HepG2 (cell line): ENCODE measurements at regions not wholly inside any gene's neighbourhood (a gene's known extent, or its start where the extent isn't known, plus 50 kb on each side); places are given as distances from the start of the nearest gene placed in this dataset.

Experiments used
- ATAC-seq: fragments of 200-7000 bp; cut with Tn5 transposase; 3 replicates; pipeline ENCODE4 v1.9.1; 2020; ENCODE audit warnings: mild to moderate bottlenecking, moderate library complexity
- BruUV-seq: library from RNA; stranded (reverse); fragments of 400-500 nt; replicated peaks from 2 replicates; lab custom pipeline; 2021; lab: Mats Ljungman, UMichigan
- CTCF ChIA-PET: fragments of 300-600 bp; formaldehyde crosslinking; extraction: SDS; loops from one replicate; lab custom pipeline; 2021; ENCODE audit warnings: low total read pairs, inconsistent platforms, low intra/inter-chr PET ratio; lab: Yijun Ruan, JAX
- POLR2A ChIA-PET: fragments of 350-600 bp; sonication (Branson Sonifier 250); formaldehyde crosslinking; loops from one replicate; lab custom pipeline; 2020; ENCODE audit warnings: antibody characterized with exemption, inconsistent platforms; lab: Yijun Ruan, JAX
- DNase-seq: peaks from one replicate; pipeline ENCODE4 v3.0.0-alpha.2; 2015; ENCODE audit warnings: low spot score
- FAIRE-seq: peaks from 3 replicates; lab custom pipeline; 2011; peaks lifted over from hg19 to GRCh38; lab: Jason Lieb, UNC
- H2AFZ ChIP-seq: one replicate; pipeline ENCODE4 v1.6.1; 2011; ENCODE audit warnings: low read length, inconsistent platforms
- H3K27ac ChIP-seq: fragments of 300-600 bp; 3 replicates; pipeline ENCODE4 v1.8.0; 2011; ENCODE audit warnings: mixed run types, mild to moderate bottlenecking, mixed read lengths, low read length, inconsistent platforms; ENCODE audit not compliant: insufficient read depth; ENCODE audit errors: extremely low read length
- H3K27me3 ChIP-seq, 2 experiments: fragments of 200-600 bp in 1 of 2; 2 replicates in 1 of 2; 3 replicates in 1 of 2; pipeline versions ENCODE4 v1.6.0 to v1.8.0; 2011; ENCODE audit warnings: low read length in 2 of 2, mild to moderate bottlenecking in 2 of 2, moderate library complexity in 2 of 2, inconsistent platforms in 1 of 2; ENCODE audit not compliant: insufficient read depth in 2 of 2, control insufficient read depth in 1 of 2
- H3K36me3 ChIP-seq, 2 experiments: fragments of 200-600 bp in 1 of 2; replicated peaks in 1 of 2; 2 replicates in 1 of 2; 3 replicates in 1 of 2; pipeline versions ENCODE4 v1.5.1 to v1.8.0; 2011; ENCODE audit warnings: low read length in 2 of 2, inconsistent platforms in 1 of 2; ENCODE audit not compliant: insufficient read depth in 2 of 2, control insufficient read depth in 1 of 2
- H3K4me1 ChIP-seq: 2 replicates; pipeline ENCODE4 v1.5.1; 2012; ENCODE audit warnings: low read length, inconsistent platforms; ENCODE audit not compliant: insufficient read depth
- H3K4me2 ChIP-seq: 2 replicates; pipeline ENCODE4 v1.6.0; 2011; ENCODE audit warnings: low read depth, low read length, inconsistent platforms
- H3K4me3 ChIP-seq, 3 experiments: fragments of 200-600 bp in 1 of 3; sonication (generic), shearing (Covaris generic) in 1 of 3; replicated peaks in 1 of 3; 2 replicates each; pipeline ENCODE4 v1.5.1; 2011 to 2016; ENCODE audit warnings: low read length in 3 of 3, inconsistent platforms in 2 of 3, low read depth in 2 of 3, mild to moderate bottlenecking in 2 of 3, control low read depth in 1 of 3, mixed read lengths in 1 of 3; ENCODE audit not compliant: insufficient read depth in 1 of 3
- H3K79me2 ChIP-seq: one replicate; pipeline ENCODE4 v1.6.1; 2011; ENCODE audit warnings: low read length, inconsistent platforms; ENCODE audit not compliant: insufficient read depth
- H3K9ac ChIP-seq: 2 replicates; pipeline ENCODE4 v1.6.0; 2011; ENCODE audit warnings: mild to moderate bottlenecking, low read depth, low read length, inconsistent platforms; ENCODE audit not compliant: insufficient read depth
- H3K9me3 ChIP-seq: 2 replicates; pipeline ENCODE4 v1.5.1; 2012; ENCODE audit warnings: mild to moderate bottlenecking, low read length
- H4K20me1 ChIP-seq: 2 replicates; pipeline ENCODE4 v1.6.0; 2011; ENCODE audit warnings: inconsistent platforms, mild to moderate bottlenecking, low read length, moderate library complexity; ENCODE audit not compliant: insufficient read depth
- BHLHE40 ChIP-seq: IDR thresholded peaks from 2 replicates; pipeline ENCODE4 v1.6.1; 2011; ENCODE audit warnings: low read length, improper control_type of control experiment
- DR1 ChIP-seq: sonication (generic); formaldehyde crosslinking; IDR thresholded peaks from 2 replicates; pipeline ENCODE4 v1.8.0; 2021; ENCODE audit warnings: mild to moderate bottlenecking, missing genetic modification reagents, inconsistent platforms
- EHMT2 ChIP-seq: fragments of 200-600 bp; sonication (generic); IDR thresholded peaks from 2 replicates; pipeline ENCODE4 v1.7.0; 2017; ENCODE audit warnings: antibody characterized with exemption, low read depth, low read length, borderline replicate concordance
- PHF5A ChIP-seq: IDR thresholded peaks from one replicate; pipeline ENCODE4 v1.6.1; 2018; ENCODE audit warnings: low read depth, missing genetic modification reagents; ENCODE audit not compliant: unreplicated experiment
- SALL1 ChIP-seq: sonication (generic); formaldehyde crosslinking; IDR thresholded peaks from 2 replicates; pipeline ENCODE4 v1.8.0; 2022; ENCODE audit warnings: mild to moderate bottlenecking, missing genetic modification reagents
- ZNF432 ChIP-seq: sonication (generic); formaldehyde crosslinking; IDR thresholded peaks from 2 replicates; pipeline ENCODE4 v1.5.0; 2020; ENCODE audit warnings: missing genetic modification reagents, mild to moderate bottlenecking, borderline replicate concordance
- ZNF720 ChIP-seq: sonication (generic); formaldehyde crosslinking; IDR thresholded peaks from 2 replicates; pipeline ENCODE4 v1.4.0; 2020; ENCODE audit warnings: missing genetic modification reagents
- WGBS: methylation state at CpG from one replicate; pipeline ENCODE4 v1.1.6; 2017; ENCODE audit warnings: low lambda C conversion rate; 5-methylcytosine and 5-hydroxymethylcytosine counted together
- in situ Hi-C: cut with HindIII; loops from 2 replicates; pipeline ENCODE4 v1.10.0; 2017; ENCODE audit warnings: low pct_unique_long_range_greater_than_20kb; ENCODE audit not compliant: extremely low pct_ligation_motif_present
- intact Hi-C: fragments of 100-400 bp; cut with micrococcal nuclease; formaldehyde crosslinking; loops from one replicate; pipeline ENCODE4 v1.10.0; 2022; ENCODE audit not compliant: unreplicated experiment
- TF ChIP-seq, protein P1 (sequence below), 2 experiments: sonication (generic) in 1 of 2; formaldehyde crosslinking in 1 of 2; IDR thresholded peaks; 2 replicates each; pipeline versions ENCODE4 v1.5.1 to v1.6.1; 2011 to 2020; ENCODE audit warnings: borderline replicate concordance in 1 of 2, low read depth in 1 of 2, low read length in 1 of 2, mild to moderate bottlenecking in 1 of 2, missing genetic modification reagents in 1 of 2, moderate library complexity in 1 of 2
- TF ChIP-seq, protein P2 (sequence below): sonication (generic); formaldehyde crosslinking; IDR thresholded peaks from 2 replicates; pipeline ENCODE4 v1.9.0; 2021; ENCODE audit warnings: mild to moderate bottlenecking, missing genetic modification reagents

DNA sequence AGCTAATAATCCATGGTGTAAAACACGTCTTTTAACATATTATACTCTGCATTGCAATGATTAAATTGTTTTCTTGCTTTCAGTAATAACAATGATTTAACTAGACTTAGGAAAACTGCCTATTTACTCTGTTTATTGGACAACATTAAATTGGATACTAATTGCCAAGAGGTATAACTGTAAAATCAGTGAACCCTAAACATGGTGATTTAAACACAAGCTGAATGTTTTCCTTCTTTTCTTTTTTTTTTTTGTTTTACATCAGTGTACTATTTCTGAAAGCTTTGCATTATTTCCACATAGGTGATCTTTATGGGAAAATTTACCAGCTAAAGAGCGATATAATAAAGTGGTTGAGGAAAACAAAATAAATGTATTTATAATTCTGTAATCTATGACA is 276.7 kb downstream of the PCDH7 start (continued):
- TF ChIP-seq, protein P1, sequence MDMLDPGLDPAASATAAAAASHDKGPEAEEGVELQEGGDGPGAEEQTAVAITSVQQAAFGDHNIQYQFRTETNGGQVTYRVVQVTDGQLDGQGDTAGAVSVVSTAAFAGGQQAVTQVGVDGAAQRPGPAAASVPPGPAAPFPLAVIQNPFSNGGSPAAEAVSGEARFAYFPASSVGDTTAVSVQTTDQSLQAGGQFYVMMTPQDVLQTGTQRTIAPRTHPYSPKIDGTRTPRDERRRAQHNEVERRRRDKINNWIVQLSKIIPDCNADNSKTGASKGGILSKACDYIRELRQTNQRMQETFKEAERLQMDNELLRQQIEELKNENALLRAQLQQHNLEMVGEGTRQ (IDR thresholded peaks at IDR 0.05; ENCODE audit: low read depth, low read length), result no peak
- TF ChIP-seq, protein P1 (CRISPR knock-in tag; IDR thresholded peaks at IDR 0.05; ENCODE audit: borderline replicate concordance), result no peak
- no peak for TF ChIP-seq DR1 (CRISPR knock-in tag)
- TF ChIP-seq, all 625 proteins: peak for 0

DNA sequence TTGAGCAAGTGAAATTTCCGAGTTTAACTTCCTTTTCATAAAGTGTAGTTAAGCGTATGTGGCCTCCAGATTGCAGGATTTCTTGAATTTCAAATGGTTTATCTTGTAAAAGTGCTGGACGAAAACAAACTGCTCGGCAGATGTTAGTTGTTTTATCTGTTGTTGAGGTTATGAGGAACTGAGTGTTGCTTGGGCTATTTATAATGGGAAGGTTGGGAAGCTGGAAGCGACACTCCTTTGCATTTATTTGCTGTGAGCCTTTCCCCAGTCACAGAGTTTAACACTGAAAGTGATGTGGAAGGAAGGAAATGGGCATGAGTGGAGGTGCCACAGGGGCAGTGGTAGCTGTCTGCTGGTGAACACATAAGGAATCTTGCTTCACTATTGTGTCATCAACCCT is 284.9 kb downstream of the PCDH7 start:
- H2AFZ ChIP-seq, result no peak overlapping the region
- H4K20me1 ChIP-seq, result no peaks in the 10 kb centered on the region
- H3K9me3 ChIP-seq, result no peaks in the 10 kb centered on the region
- no peak for TF ChIP-seq PHF5A
- TF ChIP-seq BHLHE40, result no peak
- TF ChIP-seq SALL1, result no peak
- TF ChIP-seq, protein P2, sequence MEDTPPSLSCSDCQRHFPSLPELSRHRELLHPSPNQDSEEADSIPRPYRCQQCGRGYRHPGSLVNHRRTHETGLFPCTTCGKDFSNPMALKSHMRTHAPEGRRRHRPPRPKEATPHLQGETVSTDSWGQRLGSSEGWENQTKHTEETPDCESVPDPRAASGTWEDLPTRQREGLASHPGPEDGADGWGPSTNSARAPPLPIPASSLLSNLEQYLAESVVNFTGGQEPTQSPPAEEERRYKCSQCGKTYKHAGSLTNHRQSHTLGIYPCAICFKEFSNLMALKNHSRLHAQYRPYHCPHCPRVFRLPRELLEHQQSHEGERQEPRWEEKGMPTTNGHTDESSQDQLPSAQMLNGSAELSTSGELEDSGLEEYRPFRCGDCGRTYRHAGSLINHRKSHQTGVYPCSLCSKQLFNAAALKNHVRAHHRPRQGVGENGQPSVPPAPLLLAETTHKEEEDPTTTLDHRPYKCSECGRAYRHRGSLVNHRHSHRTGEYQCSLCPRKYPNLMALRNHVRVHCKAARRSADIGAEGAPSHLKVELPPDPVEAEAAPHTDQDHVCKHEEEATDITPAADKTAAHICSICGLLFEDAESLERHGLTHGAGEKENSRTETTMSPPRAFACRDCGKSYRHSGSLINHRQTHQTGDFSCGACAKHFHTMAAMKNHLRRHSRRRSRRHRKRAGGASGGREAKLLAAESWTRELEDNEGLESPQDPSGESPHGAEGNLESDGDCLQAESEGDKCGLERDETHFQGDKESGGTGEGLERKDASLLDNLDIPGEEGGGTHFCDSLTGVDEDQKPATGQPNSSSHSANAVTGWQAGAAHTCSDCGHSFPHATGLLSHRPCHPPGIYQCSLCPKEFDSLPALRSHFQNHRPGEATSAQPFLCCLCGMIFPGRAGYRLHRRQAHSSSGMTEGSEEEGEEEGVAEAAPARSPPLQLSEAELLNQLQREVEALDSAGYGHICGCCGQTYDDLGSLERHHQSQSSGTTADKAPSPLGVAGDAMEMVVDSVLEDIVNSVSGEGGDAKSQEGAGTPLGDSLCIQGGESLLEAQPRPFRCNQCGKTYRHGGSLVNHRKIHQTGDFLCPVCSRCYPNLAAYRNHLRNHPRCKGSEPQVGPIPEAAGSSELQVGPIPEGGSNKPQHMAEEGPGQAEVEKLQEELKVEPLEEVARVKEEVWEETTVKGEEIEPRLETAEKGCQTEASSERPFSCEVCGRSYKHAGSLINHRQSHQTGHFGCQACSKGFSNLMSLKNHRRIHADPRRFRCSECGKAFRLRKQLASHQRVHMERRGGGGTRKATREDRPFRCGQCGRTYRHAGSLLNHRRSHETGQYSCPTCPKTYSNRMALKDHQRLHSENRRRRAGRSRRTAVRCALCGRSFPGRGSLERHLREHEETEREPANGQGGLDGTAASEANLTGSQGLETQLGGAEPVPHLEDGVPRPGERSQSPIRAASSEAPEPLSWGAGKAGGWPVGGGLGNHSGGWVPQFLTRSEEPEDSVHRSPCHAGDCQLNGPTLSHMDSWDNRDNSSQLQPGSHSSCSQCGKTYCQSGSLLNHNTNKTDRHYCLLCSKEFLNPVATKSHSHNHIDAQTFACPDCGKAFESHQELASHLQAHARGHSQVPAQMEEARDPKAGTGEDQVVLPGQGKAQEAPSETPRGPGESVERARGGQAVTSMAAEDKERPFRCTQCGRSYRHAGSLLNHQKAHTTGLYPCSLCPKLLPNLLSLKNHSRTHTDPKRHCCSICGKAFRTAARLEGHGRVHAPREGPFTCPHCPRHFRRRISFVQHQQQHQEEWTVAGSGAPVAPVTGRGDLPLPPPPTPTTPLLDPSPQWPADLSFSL, result no peak
- no peak for TF ChIP-seq ZNF720 (CRISPR knock-in tag)
- no peak for TF ChIP-seq EHMT2
- TF ChIP-seq ZNF432 (CRISPR knock-in tag), result no peak
- DNase-seq, result no peak
- H3K36me3 ChIP-seq, result no peaks in the 10 kb centered on the region
- no peak overlapping the region for H3K4me2 ChIP-seq
- H3K9ac ChIP-seq, result no peak overlapping the region
- ChIA-PET POLR2A (no interaction called here), CTCF (no interaction called here)
- H3K79me2 ChIP-seq, result no peaks in the 10 kb centered on the region
- ATAC-seq, result no peak
- no TSS peak for BruUV-seq
- 18% methylated on average over 5 of the region's 5 CpGs for WGBS
- H3K27ac ChIP-seq, result no peak overlapping the region
- H3K27me3 ChIP-seq, result no peaks in the 10 kb centered on the region; a peak in 1 of 5 replicates
- in situ Hi-C loops, result no loop called here
- H3K4me1 ChIP-seq, result no peaks in the 10 kb centered on the region
- no peak overlapping the region for H3K4me3 ChIP-seq
- intact Hi-C loops, result no loop called here
- FAIRE-seq, result no peak
